Mesendoderm (in vitro differentiated cells): ENCODE measurements at regions not wholly inside any gene's neighbourhood (a gene's known extent, or its start where the extent isn't known, plus 50 kb on each side); places are given as distances from the start of the nearest gene placed in this dataset.

Experiments
- DNase-seq: peaks from one replicate; pipeline ENCODE4 v3.0.0; 2013
- H2AK5ac ChIP-seq: 2 replicates; pipeline ENCODE4 v1.6.1; 2013; ENCODE audit warnings: low read length, inconsistent platforms
- H2BK120ac ChIP-seq: 2 replicates; pipeline ENCODE4 v1.6.1; 2013; ENCODE audit warnings: low read depth, mild to moderate bottlenecking, low read length, moderate library complexity, mixed read lengths
- H2BK15ac ChIP-seq: replicated peaks from 2 replicates; pipeline ENCODE4 v1.6.1; 2013; ENCODE audit warnings: low read depth, mild to moderate bottlenecking, moderate library complexity
- H2BK5ac ChIP-seq: 2 replicates; pipeline ENCODE4 v1.6.1; 2013; ENCODE audit warnings: low read length, inconsistent platforms
- H3K18ac ChIP-seq: 2 replicates; pipeline ENCODE4 v1.6.1; 2013; ENCODE audit warnings: mild to moderate bottlenecking, low read length, mixed read lengths
- H3K23ac ChIP-seq: one replicate; pipeline ENCODE4 v1.6.1; 2013; ENCODE audit warnings: low read length
- H3K27ac ChIP-seq: 2 replicates; pipeline ENCODE4 v1.5.1; 2013; ENCODE audit warnings: low read depth, mild to moderate bottlenecking, inconsistent platforms, low read length, moderate library complexity
- H3K27me3 ChIP-seq: 2 replicates; pipeline ENCODE4 v1.6.1; 2013; ENCODE audit warnings: low read length, control low read depth, mild to moderate bottlenecking, inconsistent platforms; ENCODE audit not compliant: insufficient read depth, poor library complexity
- H3K36me3 ChIP-seq: 2 replicates; pipeline ENCODE4 v1.6.1; 2013; ENCODE audit warnings: low read length, inconsistent platforms; ENCODE audit not compliant: control insufficient read depth, insufficient read depth
- H3K4ac ChIP-seq: one replicate; pipeline ENCODE4 v1.6.1; 2013; ENCODE audit warnings: low read depth, mild to moderate bottlenecking, low read length, moderate library complexity
- H3K4me1 ChIP-seq: 2 replicates; pipeline ENCODE4 v1.6.1; 2013; ENCODE audit warnings: low read depth, low read length, inconsistent platforms; ENCODE audit not compliant: control insufficient read depth
- H3K4me2 ChIP-seq: 2 replicates; pipeline ENCODE4 v1.6.1; 2013; ENCODE audit warnings: low read length
- H3K4me3 ChIP-seq: 2 replicates; pipeline ENCODE4 v1.5.1; 2013; ENCODE audit warnings: mild to moderate bottlenecking, low read length
- H3K56ac ChIP-seq: one replicate; pipeline ENCODE4 v1.6.1; 2013; ENCODE audit warnings: low read length
- H3K79me1 ChIP-seq: 2 replicates; pipeline ENCODE4 v1.6.1; 2013; ENCODE audit warnings: low read length, inconsistent platforms
- H3K79me2 ChIP-seq: 2 replicates; pipeline ENCODE4 v1.6.1; 2013; ENCODE audit warnings: mild to moderate bottlenecking, low read length; ENCODE audit not compliant: control insufficient read depth, insufficient read depth
- H3K9ac ChIP-seq: 2 replicates; pipeline ENCODE4 v1.6.1; 2013; ENCODE audit warnings: low read length, inconsistent platforms
- H4K5ac ChIP-seq: one replicate; pipeline ENCODE4 v1.6.1; 2013; ENCODE audit warnings: low read length
- H4K8ac ChIP-seq: one replicate; pipeline ENCODE4 v1.6.1; 2013; ENCODE audit warnings: low read depth, mild to moderate bottlenecking, control low read depth, low read length, moderate library complexity
- WGBS: extraction: QIAGEN DNeasy Blood & Tissue Kit; methylation state at CpG from one replicate; pipeline ENCODE4 v1.1.7; 2013; ENCODE audit warnings: low lambda C conversion rate, missing lambda C conversion rate; ENCODE audit not compliant: insufficient coverage; ENCODE audit errors: extremely low coverage; 5-methylcytosine and 5-hydroxymethylcytosine counted together

- Histone ChIP-seq H3K18ac (no peak overlapping the region), H3K27me3 (no peaks in the 10 kb centered on the region), H3K36me3 (no peaks in the 10 kb centered on the region), H4K5ac (no peak overlapping the region), H2BK5ac (no peak overlapping the region), H3K9ac (no peak overlapping the region), H3K56ac (no peak overlapping the region), H2AK5ac (no peak overlapping the region), H3K4ac (no peak overlapping the region), H3K79me2 (no peaks in the 10 kb centered on the region), H4K8ac (no peak overlapping the region), H2BK15ac (no peak overlapping the region), H3K4me1 (no peaks in the 10 kb centered on the region), H3K4me3 (no peak overlapping the region), H3K79me1 (no peaks in the 10 kb centered on the region), H3K27ac (no peak overlapping the region), H2BK120ac (no peak overlapping the region), H3K4me2 (no peak overlapping the region), H3K23ac (no peak overlapping the region)
- no CpG with 5 or more reads among the region's 1 CpG for WGBS
- DNase-seq = no peak
Measured at GRCh38 chr13:67493835-67494234, 263.7 kb upstream of the PCDH9 start.

GRCh38 chr13:67489016-67489415, 258.9 kb upstream of the PCDH9 start:
- Histone ChIP-seq H2BK120ac (no peak overlapping the region), H3K18ac (no peak overlapping the region), H3K4me2 (no peak overlapping the region), H3K4ac (no peak overlapping the region), H3K9ac (no peak overlapping the region), H3K27me3 (no peaks in the 10 kb centered on the region), H2AK5ac (no peak overlapping the region), H3K4me3 (no peak overlapping the region), H3K56ac (no peak overlapping the region), H2BK5ac (no peak overlapping the region), H2BK15ac (no peak overlapping the region), H4K8ac (no peak overlapping the region), H3K4me1 (no peaks in the 10 kb centered on the region), H3K79me1 (no peaks in the 10 kb centered on the region), H4K5ac (no peak overlapping the region), H3K23ac (no peak overlapping the region), H3K27ac (no peak overlapping the region), H3K36me3 (no peaks in the 10 kb centered on the region), H3K79me2 (no peaks in the 10 kb centered on the region)
- WGBS = no CpG with 5 or more reads among the region's 2 CpGs
- peak; percentile 2 for DNase-seq

GRCh38 chr13:67481445-67481844, 251.3 kb upstream of the PCDH9 start:
- WGBS = no CpG with 5 or more reads among the region's 1 CpG
- no peaks in the 10 kb centered on the region for H3K27me3 ChIP-seq

GRCh38 chr13:67474115-67474514, 244.0 kb upstream of the PCDH9 start:
- H4K5ac ChIP-seq = no peak overlapping the region
- WGBS = no CpG with 5 or more reads among the region's 3 CpGs
- no peak overlapping the region for H3K4me3 ChIP-seq
- H2BK120ac ChIP-seq = no peak overlapping the region
- H3K27ac ChIP-seq = no peak overlapping the region
- H2AK5ac ChIP-seq = no peak overlapping the region
- H3K4me2 ChIP-seq = no peak overlapping the region
- no peak overlapping the region for H3K23ac ChIP-seq
- no peaks in the 10 kb centered on the region for H3K4me1 ChIP-seq
- no peak overlapping the region for H3K18ac ChIP-seq
- H3K56ac ChIP-seq = no peak overlapping the region
- no peaks in the 10 kb centered on the region for H3K79me2 ChIP-seq
- no peak overlapping the region for H2BK5ac ChIP-seq
- H3K9ac ChIP-seq = no peak overlapping the region
- no peak overlapping the region for H4K8ac ChIP-seq
- H3K4ac ChIP-seq = no peak overlapping the region
- no peaks in the 10 kb centered on the region for H3K79me1 ChIP-seq
- DNase-seq = no peak
- no peaks in the 10 kb centered on the region for H3K27me3 ChIP-seq
- no peak overlapping the region for H2BK15ac ChIP-seq
- no peaks in the 10 kb centered on the region for H3K36me3 ChIP-seq

More at GRCh38 chr13:67481445-67481844, 251.3 kb upstream of the PCDH9 start:
- Histone ChIP-seq H3K18ac (no peak overlapping the region), H3K4me1 (no peaks in the 10 kb centered on the region), H4K5ac (no peak overlapping the region), H3K56ac (no peak overlapping the region), H3K79me2 (no peaks in the 10 kb centered on the region), H2BK5ac (no peak overlapping the region), H3K4me3 (no peak overlapping the region), H3K27ac (no peak overlapping the region), H4K8ac (no peak overlapping the region), H2BK15ac (no peak overlapping the region), H3K36me3 (no peaks in the 10 kb centered on the region), H3K23ac (no peak overlapping the region), H3K9ac (no peak overlapping the region), H3K4me2 (no peak overlapping the region), H2BK120ac (no peak overlapping the region), H2AK5ac (no peak overlapping the region), H3K4ac (no peak overlapping the region), H3K79me1 (no peaks in the 10 kb centered on the region)
- no peak for DNase-seq

GRCh38 chr13:67469623-67470022, 239.5 kb upstream of the PCDH9 start:
- H3K79me1 ChIP-seq = no peaks in the 10 kb centered on the region
- no peak overlapping the region for H3K9ac ChIP-seq
- H2BK5ac ChIP-seq = no peak overlapping the region
- H3K4me1 ChIP-seq = no peaks in the 10 kb centered on the region
- H2AK5ac ChIP-seq = no peak overlapping the region
- no peak overlapping the region for H3K4me2 ChIP-seq
- no peak overlapping the region for H3K4ac ChIP-seq
- DNase-seq = no peak
- no peak overlapping the region for H3K56ac ChIP-seq
- no peak overlapping the region for H3K27ac ChIP-seq
- WGBS = no CpG with 5 or more reads among the region's 3 CpGs
- no peak overlapping the region for H4K8ac ChIP-seq
- no peak overlapping the region for H3K23ac ChIP-seq
- H3K36me3 ChIP-seq = no peaks in the 10 kb centered on the region
- H4K5ac ChIP-seq = no peak overlapping the region
- H3K27me3 ChIP-seq = no peaks in the 10 kb centered on the region
- H2BK120ac ChIP-seq = no peak overlapping the region
- H3K18ac ChIP-seq = no peak overlapping the region
- no peak overlapping the region for H2BK15ac ChIP-seq
- no peak overlapping the region for H3K4me3 ChIP-seq
- no peaks in the 10 kb centered on the region for H3K79me2 ChIP-seq

GRCh38 chr13:67466569-67466968, 236.4 kb upstream of the PCDH9 start:
- Histone ChIP-seq H3K56ac (no peak overlapping the region), H3K9ac (no peak overlapping the region), H4K8ac (no peak overlapping the region), H3K36me3 (no peaks in the 10 kb centered on the region), H3K23ac (no peak overlapping the region), H3K79me1 (no peaks in the 10 kb centered on the region), H2BK120ac (no peak overlapping the region), H4K5ac (no peak overlapping the region), H3K4ac (no peak overlapping the region), H2AK5ac (no peak overlapping the region), H2BK15ac (no peak overlapping the region), H3K4me3 (no peak overlapping the region), H3K18ac (no peak overlapping the region), H3K4me1 (no peaks in the 10 kb centered on the region), H3K27ac (no peak overlapping the region), H3K4me2 (no peak overlapping the region), H2BK5ac (no peak overlapping the region), H3K79me2 (no peaks in the 10 kb centered on the region), H3K27me3 (no peaks in the 10 kb centered on the region)
- no CpG with 5 or more reads among the region's 8 CpGs for WGBS
- no peak for DNase-seq
